HCT116 (cell line): ENCODE measurements at regions not wholly inside any gene's neighbourhood (a gene's known extent, or its start where the extent isn't known, plus 50 kb on each side); places are given as distances from the start of the nearest gene placed in this dataset.

Experiments used
- ATAC-seq: fragments of 200-7000 bp; cut with Tn5 transposase; 2 replicates; pipeline ENCODE4 v1.9.1; 2020; ENCODE audit warnings: mild to moderate bottlenecking, moderate library complexity
- BruUV-seq: library from RNA; stranded (reverse); fragments of 400-500 nt; replicated peaks from 2 replicates; lab custom pipeline; 2021; lab: Mats Ljungman, UMichigan
- CTCF ChIA-PET: fragments of 300-600 bp; sonication (Branson Sonifier 250); formaldehyde crosslinking; loops from one replicate; lab custom pipeline; 2021; ENCODE audit warnings: antibody characterized with exemption; lab: Charles Lee
- POLR2A ChIA-PET: fragments of 300-600, 350-600 bp; sonication (Branson Sonifier 250); formaldehyde crosslinking; loops from one replicate; lab custom pipeline; 2021; ENCODE audit warnings: antibody characterized with exemption; lab: Charles Lee
- RAD21 ChIA-PET, 2 experiments: fragments of 300-600 bp; sonication (Branson Sonifier 250); formaldehyde crosslinking; loops; one replicate each; lab custom pipeline; 2023; ENCODE audit warnings: low total read pairs in 2 of 2; ENCODE audit not compliant: uncharacterized antibody in 2 of 2, unreplicated experiment in 2 of 2, low non-redundant PET in 1 of 2; lab: Charles Lee
- DNase-seq: peaks from one replicate; pipeline ENCODE4 v3.0.0-alpha.2; 2010; ENCODE audit warnings: low read depth, low spot score
- H2AFZ ChIP-seq: fragments of 200-600 bp; shearing (Covaris generic), sonication (generic); 2 replicates; pipeline ENCODE4 v1.6.1; 2017; ENCODE audit warnings: low read depth, mixed run types, mixed read lengths, antibody characterized with exemption, low read length; ENCODE audit not compliant: poor library complexity, severe bottlenecking
- H3K27ac ChIP-seq: 2 replicates; pipeline ENCODE4 v1.5.1; 2012; ENCODE audit warnings: low read depth, low read length
- H3K27me3 ChIP-seq: fragments of 200-600 bp; sonication (generic); 2 replicates; pipeline ENCODE4 v1.6.1; 2016; ENCODE audit warnings: mixed run types, low read length, mixed read lengths; ENCODE audit not compliant: insufficient read depth
- H3K36me3 ChIP-seq, 2 experiments: fragments of 200-500 bp in 1 of 2; fragments of 200-600 bp in 1 of 2; sonication (Bioruptor generic) in 1 of 2; sonication (generic) in 1 of 2; 2 replicates each; pipeline versions ENCODE4 v1.5.1 to v1.6.1; 2014 to 2016; ENCODE audit warnings: low read length in 2 of 2, inconsistent platforms in 1 of 2, mixed read lengths in 1 of 2, mixed run types in 1 of 2; ENCODE audit not compliant: insufficient read depth in 2 of 2, control insufficient read depth in 1 of 2
- H3K4me1 ChIP-seq, 2 experiments: fragments of 200-600 bp in 1 of 2; sonication (generic) in 1 of 2; 2 replicates each; pipeline versions ENCODE4 v1.5.1 to v1.6.1; 2012 to 2017; ENCODE audit warnings: low read length in 2 of 2, inconsistent platforms in 1 of 2, mild to moderate bottlenecking in 1 of 2, mixed read lengths in 1 of 2, mixed run types in 1 of 2, moderate library complexity in 1 of 2; ENCODE audit not compliant: insufficient read depth in 2 of 2, control insufficient read depth in 1 of 2
- H3K4me2 ChIP-seq: fragments of 200-600 bp; sonication (generic); 2 replicates; pipeline ENCODE4 v1.6.1; 2017; ENCODE audit warnings: mixed run types, low read length, mixed read lengths
- H3K4me3 ChIP-seq, 2 experiments: fragments of 200-600 bp in 1 of 2; sonication (generic) in 1 of 2; replicated peaks in 1 of 2; 2 replicates each; pipeline ENCODE4 v1.5.1; 2011 to 2016; ENCODE audit warnings: low read length in 2 of 2, control low read depth in 1 of 2, low read depth in 1 of 2, mild to moderate bottlenecking in 1 of 2, mixed read lengths in 1 of 2, mixed run types in 1 of 2
- H3K79me2 ChIP-seq: fragments of 200-600 bp; sonication (generic); 2 replicates; pipeline ENCODE4 v1.6.1; 2017; ENCODE audit warnings: mild to moderate bottlenecking, mixed run types, low read length, moderate library complexity, mixed read lengths; ENCODE audit not compliant: insufficient read depth
- H3K9ac ChIP-seq: fragments of 200-600 bp; sonication (generic); 2 replicates; pipeline ENCODE4 v1.6.1; 2016; ENCODE audit warnings: low read length, mixed read lengths
- H3K9me2 ChIP-seq: fragments of 200-600 bp; sonication (generic), shearing (Covaris generic); 2 replicates; pipeline ENCODE4 v1.6.1; 2017; ENCODE audit warnings: mixed run types, mild to moderate bottlenecking, moderate library complexity; ENCODE audit not compliant: insufficient read depth
- H3K9me3 ChIP-seq, 2 experiments: fragments of 200-500 bp in 1 of 2; fragments of 200-600 bp in 1 of 2; sonication (Bioruptor generic) in 1 of 2; sonication (generic) in 1 of 2; 2 replicates each; pipeline ENCODE4 v1.6.1; 2014 to 2017; ENCODE audit warnings: low read length in 2 of 2, mixed read lengths in 2 of 2, inconsistent platforms in 1 of 2, low read depth in 1 of 2, mild to moderate bottlenecking in 1 of 2, mixed run types in 1 of 2, moderate library complexity in 1 of 2; ENCODE audit not compliant: control insufficient read depth in 1 of 2, insufficient read depth in 1 of 2
- H4K20me1 ChIP-seq: fragments of 200-600 bp; sonication (generic), shearing (Covaris generic); 2 replicates; pipeline ENCODE4 v1.6.1; 2017; ENCODE audit warnings: mixed run types, mild to moderate bottlenecking, moderate library complexity; ENCODE audit not compliant: insufficient read depth
- EGR1 ChIP-seq: IDR thresholded peaks from 2 replicates; pipeline ENCODE4 v1.6.1; 2012; ENCODE audit warnings: low read depth
- ELF1 ChIP-seq: IDR thresholded peaks from 2 replicates; pipeline ENCODE4 v1.6.1; 2012; ENCODE audit warnings: low read depth, borderline replicate concordance
- FOSL1 ChIP-seq: IDR thresholded peaks from 2 replicates; pipeline ENCODE4 v1.6.1; 2012; ENCODE audit warnings: low read depth
- JUND ChIP-seq: IDR thresholded peaks from 2 replicates; pipeline ENCODE4 v1.6.1; 2012
- SP1 ChIP-seq: IDR thresholded peaks from 2 replicates; pipeline ENCODE4 v1.6.1; 2012; ENCODE audit warnings: low read depth
- TCF7L2 ChIP-seq: IDR thresholded peaks from 2 replicates; pipeline ENCODE4 v1.7.0; 2011; ENCODE audit warnings: borderline replicate concordance, inconsistent platforms; ENCODE audit not compliant: insufficient read depth, insufficient read length; ENCODE audit errors: extremely low read depth
- YY1 ChIP-seq: IDR thresholded peaks from 2 replicates; pipeline ENCODE4 v1.6.1; 2011; ENCODE audit warnings: low read length, low read depth, moderate library complexity, mild to moderate bottlenecking; ENCODE audit not compliant: insufficient replicate concordance; ENCODE audit errors: extremely low read depth
- ZFX ChIP-seq: fragments of 450-650 bp; IDR thresholded peaks from 2 replicates; pipeline ENCODE4 v1.6.1; 2017
- intact Hi-C: fragments of 100-400 bp; cut with micrococcal nuclease; formaldehyde crosslinking; loops from 2 replicates; pipeline ENCODE4 v1.10.0; 2022
- TF ChIP-seq, protein P1 (sequence below): IDR thresholded peaks from 2 replicates; pipeline ENCODE4 v1.6.1; 2011; ENCODE audit warnings: mild to moderate bottlenecking, low read length, moderate library complexity; ENCODE audit not compliant: insufficient replicate concordance; ENCODE audit errors: extremely low read depth
- TF ChIP-seq, protein P2 (sequence below): IDR thresholded peaks from 2 replicates; pipeline ENCODE4 v1.6.1; 2012; ENCODE audit warnings: low read depth
- TF ChIP-seq, protein P3 (sequence below): IDR thresholded peaks from 2 replicates; pipeline ENCODE4 v1.6.1; 2012
- TF ChIP-seq, protein P4 (sequence below), 3 experiments: fragments of 200-600 bp in 1 of 3; sonication (generic) in 1 of 3; IDR thresholded peaks in 2 of 3; conservative IDR thresholded peaks in 1 of 3; 2 replicates each; pipeline ENCODE4 v1.5.1; 2012 to 2017; ENCODE audit warnings: low read depth in 2 of 3, low read length in 2 of 3, antibody characterized with exemption in 1 of 3, borderline replicate concordance in 1 of 3, control low read depth in 1 of 3, mild to moderate bottlenecking in 1 of 3, mixed read lengths in 1 of 3, mixed run types in 1 of 3, moderate library complexity in 1 of 3; ENCODE audit not compliant: insufficient read depth in 1 of 3

DNA sequence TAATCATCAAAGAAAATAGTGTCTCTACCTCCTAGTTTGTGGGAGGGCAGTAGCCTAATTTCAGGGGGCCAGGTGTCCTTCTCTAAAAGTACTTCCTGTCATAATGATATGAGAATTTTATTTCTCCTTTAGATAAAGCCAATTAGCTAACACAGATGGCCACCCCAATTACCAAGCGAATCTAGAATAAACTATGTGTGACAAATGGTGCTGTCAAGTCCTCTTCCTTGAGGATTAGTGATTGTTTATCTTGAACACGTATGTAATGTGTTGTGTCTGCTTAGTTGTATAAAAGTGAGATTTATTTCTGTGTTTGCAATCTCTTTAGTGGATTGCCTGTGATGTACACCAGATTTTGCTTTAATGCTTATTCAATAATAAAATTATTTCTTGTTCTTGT lies 1120.0 kb downstream of the SORCS1 start (continued):
- TF ChIP-seq, protein P1, sequence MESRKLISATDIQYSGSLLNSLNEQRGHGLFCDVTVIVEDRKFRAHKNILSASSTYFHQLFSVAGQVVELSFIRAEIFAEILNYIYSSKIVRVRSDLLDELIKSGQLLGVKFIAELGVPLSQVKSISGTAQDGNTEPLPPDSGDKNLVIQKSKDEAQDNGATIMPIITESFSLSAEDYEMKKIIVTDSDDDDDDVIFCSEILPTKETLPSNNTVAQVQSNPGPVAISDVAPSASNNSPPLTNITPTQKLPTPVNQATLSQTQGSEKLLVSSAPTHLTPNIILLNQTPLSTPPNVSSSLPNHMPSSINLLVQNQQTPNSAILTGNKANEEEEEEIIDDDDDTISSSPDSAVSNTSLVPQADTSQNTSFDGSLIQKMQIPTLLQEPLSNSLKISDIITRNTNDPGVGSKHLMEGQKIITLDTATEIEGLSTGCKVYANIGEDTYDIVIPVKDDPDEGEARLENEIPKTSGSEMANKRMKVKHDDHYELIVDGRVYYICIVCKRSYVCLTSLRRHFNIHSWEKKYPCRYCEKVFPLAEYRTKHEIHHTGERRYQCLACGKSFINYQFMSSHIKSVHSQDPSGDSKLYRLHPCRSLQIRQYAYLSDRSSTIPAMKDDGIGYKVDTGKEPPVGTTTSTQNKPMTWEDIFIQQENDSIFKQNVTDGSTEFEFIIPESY = no peak
- no peak for TF ChIP-seq ZFX
- TF ChIP-seq TCF7L2 = no peak

DNA sequence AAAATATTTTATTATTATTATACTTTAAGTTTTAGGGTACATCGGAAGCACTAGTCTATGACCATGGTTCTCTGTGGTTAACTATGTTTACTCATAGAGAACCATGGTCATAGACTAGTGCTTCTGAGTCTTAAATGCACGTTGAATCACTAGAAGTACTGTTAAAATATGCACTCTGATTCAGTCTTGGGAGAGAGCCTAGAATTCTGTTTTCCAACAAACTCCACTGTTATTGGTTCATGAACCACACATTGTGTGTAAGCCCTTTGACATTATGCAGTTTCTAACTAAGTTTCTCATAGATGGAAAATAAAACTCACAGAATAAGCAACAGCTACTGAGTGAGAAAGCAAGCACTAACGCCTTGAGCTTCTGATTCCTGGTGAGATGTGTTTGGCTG lies 1120.6 kb downstream of the SORCS1 start:
- CTCF ChIA-PET = no interaction called here

DNA sequence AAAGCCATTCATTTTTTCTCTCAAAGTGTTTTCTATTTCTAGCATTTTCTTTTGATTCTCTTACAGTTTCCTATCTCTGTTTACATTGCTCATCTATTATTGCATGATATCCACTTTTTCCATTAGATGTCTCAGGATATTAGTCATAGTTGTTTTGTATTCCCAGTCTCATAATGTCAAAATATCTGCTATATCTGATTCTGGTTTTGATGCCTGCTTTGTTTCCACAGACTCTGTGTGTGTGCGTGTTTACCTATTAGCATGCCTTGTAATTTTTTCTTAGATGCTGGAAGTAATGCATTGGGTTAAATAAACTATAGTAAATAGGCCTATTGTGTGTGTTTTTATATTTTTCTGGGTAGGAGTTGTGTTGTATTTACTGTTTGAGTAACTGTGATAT lies 1126.3 kb downstream of the SORCS1 start:
- Histone ChIP-seq H3K4me1 (no peaks in the 10 kb centered on the region), H3K4me3 (no peak overlapping the region), H3K36me3 (no peaks in the 10 kb centered on the region; a peak in 1 of 4 replicates), H3K4me2 (no peak overlapping the region), H3K9ac (no peak overlapping the region), H3K79me2 (no peaks in the 10 kb centered on the region), H2AFZ (no peak overlapping the region), H3K27me3 (no peaks in the 10 kb centered on the region), H4K20me1 (no peaks in the 10 kb centered on the region), H3K27ac (no peak overlapping the region), H3K9me2 (no peaks in the 10 kb centered on the region), H3K9me3 (peaks cover 15 to 43% of the 10 kb centered on the region in 2 experiments)
- ChIA-PET CTCF (no interaction called here), POLR2A (no interaction called here), RAD21 (no interaction called here)
- DNase-seq (no peak), ATAC-seq (no peak)
- no TSS peak for BruUV-seq
- intact Hi-C loops = no loop called here
- TF ChIP-seq, protein P2, sequence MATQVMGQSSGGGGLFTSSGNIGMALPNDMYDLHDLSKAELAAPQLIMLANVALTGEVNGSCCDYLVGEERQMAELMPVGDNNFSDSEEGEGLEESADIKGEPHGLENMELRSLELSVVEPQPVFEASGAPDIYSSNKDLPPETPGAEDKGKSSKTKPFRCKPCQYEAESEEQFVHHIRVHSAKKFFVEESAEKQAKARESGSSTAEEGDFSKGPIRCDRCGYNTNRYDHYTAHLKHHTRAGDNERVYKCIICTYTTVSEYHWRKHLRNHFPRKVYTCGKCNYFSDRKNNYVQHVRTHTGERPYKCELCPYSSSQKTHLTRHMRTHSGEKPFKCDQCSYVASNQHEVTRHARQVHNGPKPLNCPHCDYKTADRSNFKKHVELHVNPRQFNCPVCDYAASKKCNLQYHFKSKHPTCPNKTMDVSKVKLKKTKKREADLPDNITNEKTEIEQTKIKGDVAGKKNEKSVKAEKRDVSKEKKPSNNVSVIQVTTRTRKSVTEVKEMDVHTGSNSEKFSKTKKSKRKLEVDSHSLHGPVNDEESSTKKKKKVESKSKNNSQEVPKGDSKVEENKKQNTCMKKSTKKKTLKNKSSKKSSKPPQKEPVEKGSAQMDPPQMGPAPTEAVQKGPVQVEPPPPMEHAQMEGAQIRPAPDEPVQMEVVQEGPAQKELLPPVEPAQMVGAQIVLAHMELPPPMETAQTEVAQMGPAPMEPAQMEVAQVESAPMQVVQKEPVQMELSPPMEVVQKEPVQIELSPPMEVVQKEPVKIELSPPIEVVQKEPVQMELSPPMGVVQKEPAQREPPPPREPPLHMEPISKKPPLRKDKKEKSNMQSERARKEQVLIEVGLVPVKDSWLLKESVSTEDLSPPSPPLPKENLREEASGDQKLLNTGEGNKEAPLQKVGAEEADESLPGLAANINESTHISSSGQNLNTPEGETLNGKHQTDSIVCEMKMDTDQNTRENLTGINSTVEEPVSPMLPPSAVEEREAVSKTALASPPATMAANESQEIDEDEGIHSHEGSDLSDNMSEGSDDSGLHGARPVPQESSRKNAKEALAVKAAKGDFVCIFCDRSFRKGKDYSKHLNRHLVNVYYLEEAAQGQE = no peak
- TF ChIP-seq FOSL1 = no peak
- TF ChIP-seq, protein P3, sequence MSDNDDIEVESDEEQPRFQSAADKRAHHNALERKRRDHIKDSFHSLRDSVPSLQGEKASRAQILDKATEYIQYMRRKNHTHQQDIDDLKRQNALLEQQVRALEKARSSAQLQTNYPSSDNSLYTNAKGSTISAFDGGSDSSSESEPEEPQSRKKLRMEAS = no peak
- TF ChIP-seq, protein P4, sequence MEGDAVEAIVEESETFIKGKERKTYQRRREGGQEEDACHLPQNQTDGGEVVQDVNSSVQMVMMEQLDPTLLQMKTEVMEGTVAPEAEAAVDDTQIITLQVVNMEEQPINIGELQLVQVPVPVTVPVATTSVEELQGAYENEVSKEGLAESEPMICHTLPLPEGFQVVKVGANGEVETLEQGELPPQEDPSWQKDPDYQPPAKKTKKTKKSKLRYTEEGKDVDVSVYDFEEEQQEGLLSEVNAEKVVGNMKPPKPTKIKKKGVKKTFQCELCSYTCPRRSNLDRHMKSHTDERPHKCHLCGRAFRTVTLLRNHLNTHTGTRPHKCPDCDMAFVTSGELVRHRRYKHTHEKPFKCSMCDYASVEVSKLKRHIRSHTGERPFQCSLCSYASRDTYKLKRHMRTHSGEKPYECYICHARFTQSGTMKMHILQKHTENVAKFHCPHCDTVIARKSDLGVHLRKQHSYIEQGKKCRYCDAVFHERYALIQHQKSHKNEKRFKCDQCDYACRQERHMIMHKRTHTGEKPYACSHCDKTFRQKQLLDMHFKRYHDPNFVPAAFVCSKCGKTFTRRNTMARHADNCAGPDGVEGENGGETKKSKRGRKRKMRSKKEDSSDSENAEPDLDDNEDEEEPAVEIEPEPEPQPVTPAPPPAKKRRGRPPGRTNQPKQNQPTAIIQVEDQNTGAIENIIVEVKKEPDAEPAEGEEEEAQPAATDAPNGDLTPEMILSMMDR (IDR thresholded peaks at IDR 0.05 in 2 of 3, conservative IDR thresholded peaks at IDR 0.05 in 1 of 3; ENCODE audit: borderline replicate concordance in 1 of 3, insufficient read depth in 1 of 3, low read depth in 2 of 3, low read length in 2 of 3) = no peak
- no peak for TF ChIP-seq YY1
- TF ChIP-seq SP1 = no peak

More for the DNA sequence above, 1120.6 kb downstream of the SORCS1 start:
- H3K27me3 ChIP-seq = no peaks in the 10 kb centered on the region
- DNase-seq = no peak
- no peak for ATAC-seq
- ChIA-PET POLR2A (no interaction called here), RAD21 (no interaction called here)
- no peaks in the 10 kb centered on the region for H4K20me1 ChIP-seq
- TF ChIP-seq ZFX = no peak
- TF ChIP-seq EGR1 = no peak
- TF ChIP-seq ELF1 = no peak
- TF ChIP-seq JUND = no peak
- H3K9me2 ChIP-seq = no peaks in the 10 kb centered on the region
- no peak overlapping the region for H3K4me2 ChIP-seq
- H3K9me3 ChIP-seq = peaks cover 33 to 58% of the 10 kb centered on the region in 2 experiments
- H3K27ac ChIP-seq = no peak overlapping the region
- H3K4me1 ChIP-seq = no peaks in the 10 kb centered on the region
- H3K4me3 ChIP-seq = no peak overlapping the region
- intact Hi-C loops = no loop called here
- no peaks in the 10 kb centered on the region for H3K79me2 ChIP-seq
- no TSS peak for BruUV-seq
- H2AFZ ChIP-seq = no peak overlapping the region
- H3K9ac ChIP-seq = no peak overlapping the region
- H3K36me3 ChIP-seq = no peaks in the 10 kb centered on the region; a peak in 1 of 4 replicates
